Transverse colon (tissue), 4 donors: ENCODE measurements at regions not wholly inside any gene's neighbourhood (a gene's known extent, or its start where the extent isn't known, plus 50 kb on each side); places are given as distances from the start of the nearest gene placed in this dataset.

Source experiments
- DNase-seq: peaks from one replicate; pipeline ENCODE4 v3.0.0-alpha.2; 2019
- H3K27ac ChIP-seq, 4 donors: fragments of 200-600 bp; sonication (generic); 2 replicates each; pipeline ENCODE4 v1.5.1; 2016 to 2018; ENCODE audit warnings: inconsistent platforms in 4 of 4
- H3K27me3 ChIP-seq: fragments of 200-600 bp; sonication (generic); 2 replicates; pipeline ENCODE4 v1.5.1; 2017; ENCODE audit warnings: inconsistent platforms
- H3K36me3 ChIP-seq, 4 donors: fragments of 200-600 bp; sonication (generic); 2 replicates each; pipeline ENCODE4 v1.5.1; 2017 to 2019; ENCODE audit warnings: inconsistent platforms in 4 of 4
- H3K4me1 ChIP-seq, 4 donors: fragments of 200-600 bp; sonication (generic); 2 replicates each; pipeline ENCODE4 v1.5.1; 2017 to 2020; ENCODE audit warnings: inconsistent platforms in 4 of 4
- H3K4me3 ChIP-seq, 4 donors: fragments of 200-600 bp; sonication (generic); 1 replicate in 1 of 4; 2 replicates in 3 of 4; pipeline versions ENCODE4 v1.5.1 to v1.6.1; 2017 to 2019; ENCODE audit warnings: inconsistent platforms in 4 of 4
- H3K9me3 ChIP-seq, 2 donors: fragments of 200-600 bp; sonication (generic); 2 replicates each; pipeline ENCODE4 v1.5.1; 2017 to 2019; ENCODE audit warnings: inconsistent platforms in 2 of 2
- CTCF ChIP-seq, 5 experiments: fragments of 200-600 bp in 3 of 5; fragments of 450-650 bp in 2 of 5; sonication (generic) in 3 of 5; IDR thresholded peaks; 1 replicate in 2 of 5; 2 replicates in 3 of 5; pipeline ENCODE4 v1.5.1; 2016 to 2017; ENCODE audit warnings: antibody characterized with exemption in 5 of 5, inconsistent platforms in 3 of 5, mild to moderate bottlenecking in 2 of 5, moderate library complexity in 1 of 5
- EP300 ChIP-seq: sonication (generic); formaldehyde crosslinking; IDR thresholded peaks from one replicate; pipeline ENCODE4 v1.6.1; 2017; ENCODE audit warnings: antibody characterized with exemption, low read depth
- POLR2A ChIP-seq: fragments of 450-650 bp; IDR thresholded peaks from one replicate; pipeline ENCODE4 v1.6.1; 2016; ENCODE audit warnings: antibody characterized with exemption, mild to moderate bottlenecking, moderate library complexity
- POLR2AphosphoS5 ChIP-seq, 3 donors: sonication (generic); formaldehyde crosslinking; IDR thresholded peaks; one replicate each; pipeline ENCODE4 v1.6.1; 2016; ENCODE audit warnings: antibody characterized with exemption in 3 of 3
- WGBS, 2 donors: methylation state at CpG; one replicate each; pipeline ENCODE4 v1.1.5; 2018; ENCODE audit warnings: low coverage in 1 of 2; 5-methylcytosine and 5-hydroxymethylcytosine counted together
- in situ Hi-C, 4 donors: fragments of 200-750 bp; cut with MboI; loops; one replicate each; pipeline versions ENCODE4 v1.15.0 to v1.15.1; 2017; ENCODE audit warnings: low sequenced_read_pairs in 3 of 4, low pct_ligation_motif_present in 1 of 4, low pct_unique_long_range_greater_than_20kb in 1 of 4
- intact Hi-C: fragments of 100-400 bp; cut with DNase I; formaldehyde crosslinking; loops from one replicate; pipeline ENCODE4 v1.15.1; 2023; ENCODE audit warnings: low total_unique reads

- in situ Hi-C loops: loop anchor here (10.0 to 25.0 kb wide), 4 partner anchors 1256 to 1678 kb away; partner anchors contain the start of gene CCER1 (in 1 of the 4)
- intact Hi-C loops: no loop called here
Observed at GRCh38 chr12:92640691-92641090, 62.1 kb upstream of the PLEKHG7 start.

GRCh38 chr12:92639017-92639416 is 63.8 kb upstream of the PLEKHG7 start:
- Histone ChIP-seq H3K4me1 (no peaks in the 10 kb centered on the region), H3K27ac (no peak overlapping the region), H3K9me3 (no peaks in the 10 kb centered on the region), H3K27me3 (no peaks in the 10 kb centered on the region), H3K4me3 (no peak overlapping the region), H3K36me3 (no peaks in the 10 kb centered on the region)
- in situ Hi-C loops (loop anchor here in 1 of 4 donors (25.0 kb wide), 2 partner anchors 1277 to 1677 kb away; partner anchors contain the start of gene CCER1), intact Hi-C loops (no loop called here)
- TF ChIP-seq POLR2AphosphoS5 (IDR thresholded peaks at IDR 0.05): no peak
- no peak for TF ChIP-seq POLR2A
- no peak for TF ChIP-seq CTCF (IDR thresholded peaks at IDR 0.05)
- no peak for TF ChIP-seq EP300
- no peak for DNase-seq

More at GRCh38 chr12:92640691-92641090, 62.1 kb upstream of the PLEKHG7 start:
- Histone ChIP-seq H3K4me3 (no peak overlapping the region), H3K9me3 (no peaks in the 10 kb centered on the region), H3K4me1 (no peaks in the 10 kb centered on the region), H3K27ac (no peak overlapping the region), H3K27me3 (no peaks in the 10 kb centered on the region), H3K36me3 (no peaks in the 10 kb centered on the region)
- TF ChIP-seq POLR2AphosphoS5 (IDR thresholded peaks at IDR 0.05) (no peak), CTCF (IDR thresholded peaks at IDR 0.05) (no peak), EP300 (no peak), POLR2A (no peak)
- no peak for DNase-seq

- TF ChIP-seq POLR2AphosphoS5 (IDR thresholded peaks at IDR 0.05) (no peak), CTCF (IDR thresholded peaks at IDR 0.05) (no peak), EP300 (no peak), POLR2A (no peak)
Observed at GRCh38 chr12:92634730-92635129, 68.1 kb upstream of the PLEKHG7 start.

GRCh38 chr12:92634202-92634601 is 68.6 kb upstream of the PLEKHG7 start:
- no peaks in the 10 kb centered on the region for H3K36me3 ChIP-seq
- H3K27me3 ChIP-seq: no peaks in the 10 kb centered on the region
- DNase-seq: no peak
- no peaks in the 10 kb centered on the region for H3K9me3 ChIP-seq
- no peak overlapping the region for H3K4me3 ChIP-seq
- no peaks in the 10 kb centered on the region for H3K4me1 ChIP-seq
- TF ChIP-seq EP300 (no peak), POLR2AphosphoS5 (IDR thresholded peaks at IDR 0.05) (no peak), POLR2A (no peak), CTCF (IDR thresholded peaks at IDR 0.05) (no peak)
- H3K27ac ChIP-seq: no peak overlapping the region
- in situ Hi-C loops (loop anchor here in 1 of 4 donors (25.0 kb wide), 2 partner anchors 1272 to 1672 kb away; partner anchors contain the start of gene CCER1), intact Hi-C loops (no loop called here)
- WGBS, 2 donors: 87 to 90% methylated on average over 6 of the region's 6 CpGs

More at GRCh38 chr12:92634730-92635129, 68.1 kb upstream of the PLEKHG7 start:
- Histone ChIP-seq H3K27me3 (no peaks in the 10 kb centered on the region), H3K36me3 (no peaks in the 10 kb centered on the region), H3K4me1 (no peaks in the 10 kb centered on the region), H3K9me3 (no peaks in the 10 kb centered on the region), H3K4me3 (no peak overlapping the region), H3K27ac (no peak overlapping the region)
- intact Hi-C loops: no loop called here
- no peak for DNase-seq
- WGBS, 2 donors: 75% methylated on average over 2 of the region's 2 CpGs; no CpG with 5 or more reads in 1 of the 2 donors
- in situ Hi-C loops: loop anchor here in 1 of 4 donors (25.0 kb wide), 2 partner anchors 1272 to 1672 kb away; partner anchors contain the start of gene CCER1
